K562 (cell line): ENCODE measurements at regions not wholly inside any gene's neighbourhood (a gene's known extent, or its start where the extent isn't known, plus 50 kb on each side); places are given as distances from the start of the nearest gene placed in this dataset.

Source experiments
- ATAC-seq: fragments of 200-7000 bp; cut with Tn5 transposase; 3 replicates; pipeline ENCODE4 v1.9.1; 2020; ENCODE audit warnings: moderate library complexity
- BruUV-seq: library from RNA; stranded (reverse); fragments of 400-500 nt; replicated peaks from 2 replicates; lab custom pipeline; 2021; lab: Mats Ljungman, UMichigan
- CTCF ChIA-PET: fragments of 300-600 bp; formaldehyde crosslinking; extraction: SDS; loops from one replicate; lab custom pipeline; 2021; ENCODE audit warnings: low intra/inter-chr PET ratio; lab: Yijun Ruan, JAX
- POLR2A ChIA-PET: fragments of 300-600, 350-650 bp; sonication (Branson Sonifier 250); formaldehyde crosslinking; extraction: SDS; loops from one replicate; lab custom pipeline; 2021; ENCODE audit warnings: antibody characterized with exemption, inconsistent platforms; lab: Yijun Ruan, JAX
- DNase-seq, 4 experiments: peaks; one replicate each; pipeline versions ENCODE4 v3.0.0 to v3.0.0-alpha.2; 2011 to 2018; ENCODE audit warnings: low spot score in 3 of 4, mixed read lengths in 3 of 4; ENCODE audit errors: extremely low read depth in 1 of 4
- FAIRE-seq: peaks from 2 replicates; lab custom pipeline; 2011; peaks lifted over from hg19 to GRCh38; lab: Jason Lieb, UNC
- H2AFZ ChIP-seq: 2 replicates; pipeline ENCODE4 v1.6.0; 2011; ENCODE audit warnings: low read depth, low read length, control low read depth, inconsistent platforms
- H3K27ac ChIP-seq: fragments of 200-600 bp; 3 replicates; pipeline ENCODE4 v1.8.0; 2011; ENCODE audit warnings: low read depth, mild to moderate bottlenecking, control low read depth, inconsistent platforms, low read length, moderate library complexity, mixed read lengths; ENCODE audit errors: extremely low read depth
- H3K27me3 ChIP-seq, 2 experiments: fragments of 300-600 bp in 1 of 2; 2 replicates in 1 of 2; 3 replicates in 1 of 2; pipeline versions ENCODE4 v1.6.0 to v1.8.0; 2011; ENCODE audit warnings: inconsistent platforms in 2 of 2, low read length in 2 of 2, mild to moderate bottlenecking in 1 of 2, mixed read lengths in 1 of 2, moderate library complexity in 1 of 2; ENCODE audit not compliant: control insufficient read depth in 2 of 2, insufficient read depth in 2 of 2
- H3K36me3 ChIP-seq: fragments of 300-600 bp; 3 replicates; pipeline ENCODE4 v1.8.0; 2011; ENCODE audit warnings: mild to moderate bottlenecking, low read length, inconsistent platforms; ENCODE audit not compliant: control insufficient read depth, insufficient read depth
- H3K4me1 ChIP-seq, 2 experiments: fragments of 200-600 bp in 1 of 2; replicated peaks in 1 of 2; 2 replicates in 1 of 2; 3 replicates in 1 of 2; pipeline versions ENCODE4 v1.5.1 to v1.8.0; 2011; ENCODE audit warnings: inconsistent platforms in 2 of 2, low read length in 2 of 2, mild to moderate bottlenecking in 1 of 2, mixed read lengths in 1 of 2, moderate library complexity in 1 of 2; ENCODE audit not compliant: control insufficient read depth in 2 of 2, insufficient read depth in 2 of 2
- H3K4me2 ChIP-seq: 2 replicates; pipeline ENCODE4 v1.6.1; 2011; ENCODE audit warnings: low read length, control low read depth, inconsistent platforms, mixed read lengths; ENCODE audit not compliant: insufficient read depth
- H3K4me3 ChIP-seq: fragments of 200-600 bp; sonication (generic), shearing (Covaris generic); 2 replicates; pipeline ENCODE4 v1.5.1; 2016; ENCODE audit warnings: control low read depth, inconsistent platforms
- H3K79me2 ChIP-seq: fragments of 200-600 bp; 3 replicates; pipeline ENCODE4 v1.8.0; 2011; ENCODE audit warnings: low read length, inconsistent platforms; ENCODE audit not compliant: control insufficient read depth, insufficient read depth
- H3K9ac ChIP-seq, 2 experiments: 2 replicates each; pipeline versions ENCODE4 v1.6.0 to v1.6.1; 2011; ENCODE audit warnings: low read depth in 2 of 2, low read length in 2 of 2, control low read depth in 1 of 2, inconsistent platforms in 1 of 2, mild to moderate bottlenecking in 1 of 2, mixed read lengths in 1 of 2; ENCODE audit not compliant: insufficient read depth in 1 of 2
- H3K9me1 ChIP-seq: one replicate; pipeline ENCODE4 v1.6.0; 2011; ENCODE audit warnings: inconsistent platforms, mild to moderate bottlenecking, low read length, moderate library complexity; ENCODE audit not compliant: control insufficient read depth, insufficient read depth
- H3K9me3 ChIP-seq: replicated peaks from 2 replicates; pipeline ENCODE4 v1.5.1; 2011; ENCODE audit warnings: low read depth, low read length, inconsistent platforms; ENCODE audit not compliant: control insufficient read depth, insufficient read depth
- H4K20me1 ChIP-seq: replicated peaks from 2 replicates; pipeline ENCODE4 v1.6.1; 2011; ENCODE audit warnings: low read length, inconsistent platforms, mixed read lengths; ENCODE audit not compliant: control insufficient read depth, insufficient read depth
- ATF7 ChIP-seq: fragments of 450-650 bp; IDR thresholded peaks from 2 replicates; pipeline ENCODE4 v1.7.1; 2014; ENCODE audit warnings: mild to moderate bottlenecking, moderate library complexity
- CREB3L1 ChIP-seq: fragments of 450-650 bp; IDR thresholded peaks from 2 replicates; pipeline ENCODE4 v1.6.1; 2014; ENCODE audit warnings: low read depth, mild to moderate bottlenecking, moderate library complexity, borderline replicate concordance
- DLX4 ChIP-seq: fragments of 250-450 bp; sonication (Bioruptor Pico); IDR thresholded peaks from 2 replicates; pipeline ENCODE4 v1.6.1; 2021; ENCODE audit warnings: mild to moderate bottlenecking
- GATAD2B ChIP-seq: fragments of 450-650 bp; IDR thresholded peaks from 2 replicates; pipeline ENCODE4 v1.6.1; 2017; ENCODE audit warnings: mild to moderate bottlenecking, borderline replicate concordance
- NFYB ChIP-seq: IDR thresholded peaks from 2 replicates; pipeline ENCODE4 v1.6.1; 2011; ENCODE audit warnings: mild to moderate bottlenecking, moderate library complexity; ENCODE audit not compliant: insufficient read length; ENCODE audit errors: extremely low read depth
- SAP30 ChIP-seq: fragments of 200-600 bp; sonication (generic); IDR thresholded peaks from 2 replicates; pipeline ENCODE4 v1.6.1; 2012; ENCODE audit warnings: borderline replicate concordance, low read depth, mild to moderate bottlenecking, moderate library complexity, low read length, control low read depth, inconsistent platforms; ENCODE audit not compliant: insufficient read depth, poor library complexity, severe bottlenecking
- ZBTB8A ChIP-seq: fragments of 450-650 bp; IDR thresholded peaks from 2 replicates; pipeline ENCODE4 v1.6.1; 2018; ENCODE audit warnings: mild to moderate bottlenecking, moderate library complexity; ENCODE audit not compliant: partially characterized antibody
- ZNF76 ChIP-seq: fragments of 250-450 bp; sonication (Bioruptor Pico); IDR thresholded peaks from 2 replicates; pipeline ENCODE4 v1.4.0; 2020; ENCODE audit warnings: mild to moderate bottlenecking, moderate library complexity, borderline replicate concordance
- ZZZ3 ChIP-seq: fragments of 450-650 bp; IDR thresholded peaks from 2 replicates; pipeline ENCODE4 v1.6.1; 2016; ENCODE audit warnings: antibody characterized with exemption, mild to moderate bottlenecking, moderate library complexity
- WGBS: fragments of 100-300 bp; shearing (Covaris generic); methylation state at CpG from one replicate; pipeline ENCODE4 v1.1.6; 2016; ENCODE audit warnings: low coverage, mixed read lengths; ENCODE audit not compliant: insufficient coverage; ENCODE audit errors: missing lambda C conversion rate; 5-methylcytosine and 5-hydroxymethylcytosine counted together
- in situ Hi-C: fragments of 300-500 bp; cut with MboI; formaldehyde crosslinking; loops from 4 replicates; pipeline ENCODE4 v1.15.0; 2018; ENCODE audit warnings: inconsistent platforms, mixed read lengths
- intact Hi-C: fragments of 100-400 bp; cut with micrococcal nuclease; formaldehyde crosslinking; loops from 2 replicates; pipeline ENCODE4 v1.14.2; 2022
- TF ChIP-seq, protein P1 (sequence below): fragments of 250-450 bp; sonication (Bioruptor Pico); IDR thresholded peaks from 2 replicates; pipeline ENCODE4 v1.8.0; 2022; ENCODE audit warnings: moderate library complexity, mild to moderate bottlenecking, inconsistent platforms
- TF ChIP-seq, protein P2 (sequence below), 2 experiments: fragments of 200-800 bp in 1 of 2; sonication (Bioruptor generic) in 1 of 2; sonication (generic) in 1 of 2; formaldehyde crosslinking in 1 of 2; IDR thresholded peaks in 1 of 2; conservative IDR thresholded peaks in 1 of 2; 2 replicates each; pipeline versions ENCODE4 v1.5.0 to v1.6.1; 2016 to 2020; ENCODE audit warnings: missing compliant biosample characterization in 1 of 2, missing genetic modification characterization in 1 of 2, missing genetic modification reagents in 1 of 2

- TF ChIP-seq ZZZ3: no peak
Measured at GRCh38 chr17:12547831-12548230, 117.9 kb upstream of the MYOCD start (continued).

DNA sequence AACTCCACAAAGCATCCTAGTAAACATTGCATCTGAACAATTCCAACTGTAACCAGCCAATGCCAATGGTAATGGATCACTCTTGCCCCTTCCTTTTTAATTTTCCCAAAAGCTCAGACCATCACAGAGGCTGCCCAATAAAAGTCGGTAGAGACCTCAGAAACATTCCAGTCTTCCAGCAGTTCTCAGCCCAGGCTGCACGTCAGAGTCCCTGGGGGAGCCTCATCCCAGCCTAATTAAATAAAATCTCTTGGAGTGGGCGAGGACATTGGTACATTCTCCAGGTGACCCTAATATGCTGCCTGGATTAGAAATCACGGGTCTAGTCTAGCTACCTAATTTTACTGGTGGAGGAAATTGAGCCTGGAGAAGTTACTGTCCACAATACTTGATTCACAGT is 117.1 kb upstream of the MYOCD start:
- Histone ChIP-seq H3K4me2 (no peak overlapping the region), H3K27me3 (no peaks in the 10 kb centered on the region; a peak in 1 of 5 replicates), H3K9ac (no peak overlapping the region), H3K9me1 (no peaks in the 10 kb centered on the region), H3K4me3 (no peak overlapping the region), H4K20me1 (no peaks in the 10 kb centered on the region), H3K4me1 (no peaks in the 10 kb centered on the region), H2AFZ (no peak overlapping the region), H3K9me3 (no peaks in the 10 kb centered on the region), H3K79me2 (no peaks in the 10 kb centered on the region), H3K36me3 (no peaks in the 10 kb centered on the region), H3K27ac (no peak overlapping the region)
- POLR2A ChIA-PET: no interaction called here
- WGBS: 0% methylated on average over 4 of the region's 4 CpGs
- CTCF ChIA-PET: no interaction called here
- BruUV-seq: no TSS peak
- ATAC-seq (no peak), FAIRE-seq (no peak), DNase-seq (no peak)
- in situ Hi-C loops (no loop called here), intact Hi-C loops (no loop called here)
- TF ChIP-seq, protein P1, sequence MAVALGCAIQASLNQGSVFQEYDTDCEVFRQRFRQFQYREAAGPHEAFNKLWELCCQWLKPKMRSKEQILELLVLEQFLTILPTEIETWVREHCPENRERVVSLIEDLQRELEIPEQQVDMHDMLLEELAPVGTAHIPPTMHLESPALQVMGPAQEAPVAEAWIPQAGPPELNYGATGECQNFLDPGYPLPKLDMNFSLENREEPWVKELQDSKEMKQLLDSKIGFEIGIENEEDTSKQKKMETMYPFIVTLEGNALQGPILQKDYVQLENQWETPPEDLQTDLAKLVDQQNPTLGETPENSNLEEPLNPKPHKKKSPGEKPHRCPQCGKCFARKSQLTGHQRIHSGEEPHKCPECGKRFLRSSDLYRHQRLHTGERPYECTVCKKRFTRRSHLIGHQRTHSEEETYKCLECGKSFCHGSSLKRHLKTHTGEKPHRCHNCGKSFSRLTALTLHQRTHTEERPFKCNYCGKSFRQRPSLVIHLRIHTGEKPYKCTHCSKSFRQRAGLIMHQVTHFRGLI (CRISPR knock-in tag): no peak
- TF ChIP-seq ATF7 (no peak), GATAD2B (no peak), ZNF76 (CRISPR knock-in tag) (no peak), NFYB (no peak), DLX4 (CRISPR knock-in tag) (no peak), CREB3L1 (no peak), ZBTB8A (no peak), SAP30 (no peak)
- TF ChIP-seq, protein P2, sequence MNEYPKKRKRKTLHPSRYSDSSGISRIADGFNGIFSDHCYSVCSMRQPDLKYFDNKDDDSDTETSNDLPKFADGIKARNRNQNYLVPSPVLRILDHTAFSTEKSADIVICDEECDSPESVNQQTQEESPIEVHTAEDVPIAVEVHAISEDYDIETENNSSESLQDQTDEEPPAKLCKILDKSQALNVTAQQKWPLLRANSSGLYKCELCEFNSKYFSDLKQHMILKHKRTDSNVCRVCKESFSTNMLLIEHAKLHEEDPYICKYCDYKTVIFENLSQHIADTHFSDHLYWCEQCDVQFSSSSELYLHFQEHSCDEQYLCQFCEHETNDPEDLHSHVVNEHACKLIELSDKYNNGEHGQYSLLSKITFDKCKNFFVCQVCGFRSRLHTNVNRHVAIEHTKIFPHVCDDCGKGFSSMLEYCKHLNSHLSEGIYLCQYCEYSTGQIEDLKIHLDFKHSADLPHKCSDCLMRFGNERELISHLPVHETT (CRISPR knock-in tag; conservative IDR thresholded peaks at IDR 0.05 in 1 of 2, IDR thresholded peaks at IDR 0.05 in 1 of 2): no peak
